H1 (cell line): ENCODE measurements at regions not wholly inside any gene's neighbourhood (a gene's known extent, or its start where the extent isn't known, plus 50 kb on each side); places are given as distances from the start of the nearest gene placed in this dataset.

Source experiments
- BRCA1 ChIP-seq: IDR thresholded peaks from 2 replicates; pipeline ENCODE4 v1.6.1; 2012; ENCODE audit warnings: low read depth, low read length, improper control_type of control experiment
- CBX8 ChIP-seq: fragments of 300-800, 300-1000 bp; sonication (generic); IDR thresholded peaks from 2 replicates; pipeline ENCODE4 v1.7.1; 2016; ENCODE audit warnings: low read depth, low read length, borderline replicate concordance
- CHD7 ChIP-seq: fragments of 300-600 bp; sonication (generic); IDR thresholded peaks from 2 replicates; pipeline ENCODE4 v1.7.1; 2012; ENCODE audit warnings: low read length, moderate library complexity, mild to moderate bottlenecking, inconsistent platforms; ENCODE audit not compliant: insufficient replicate concordance
- EZH2 ChIP-seq: fragments of 200-600 bp; sonication (generic); IDR thresholded peaks from 2 replicates; pipeline ENCODE4 v1.7.1; 2012; ENCODE audit warnings: low read depth, mild to moderate bottlenecking, moderate library complexity, low read length, inconsistent platforms; ENCODE audit not compliant: severe bottlenecking
- MAFK ChIP-seq: IDR thresholded peaks from 2 replicates; pipeline ENCODE4 v1.6.1; 2012; ENCODE audit warnings: low read depth, mild to moderate bottlenecking, improper control_type of control experiment, low read length
- RAD21 ChIP-seq, 2 experiments: IDR thresholded peaks in 1 of 2; conservative IDR thresholded peaks in 1 of 2; 2 replicates each; pipeline ENCODE4 v1.6.1; 2011; ENCODE audit warnings: low read depth in 2 of 2, low read length in 2 of 2, improper control_type of control experiment in 1 of 2, inconsistent platforms in 1 of 2, mild to moderate bottlenecking in 1 of 2, moderate library complexity in 1 of 2
- RFX5 ChIP-seq: IDR thresholded peaks from 2 replicates; pipeline ENCODE4 v1.6.1; 2011; ENCODE audit warnings: low read depth, low read length, improper control_type of control experiment, borderline replicate concordance
- RXRA ChIP-seq: IDR thresholded peaks from 2 replicates; pipeline ENCODE4 v1.6.1; 2011; ENCODE audit warnings: low read depth, mild to moderate bottlenecking, low read length, moderate library complexity; ENCODE audit not compliant: insufficient read depth
- SAP30 ChIP-seq: fragments of 300-600 bp; sonication (generic); IDR thresholded peaks from 2 replicates; pipeline ENCODE4 v1.7.1; 2012; ENCODE audit warnings: low read length, moderate library complexity, mild to moderate bottlenecking, inconsistent platforms; ENCODE audit not compliant: insufficient read depth, insufficient replicate concordance
- SIN3A ChIP-seq, 2 experiments: IDR thresholded peaks in 1 of 2; conservative IDR thresholded peaks in 1 of 2; 2 replicates each; pipeline ENCODE4 v1.6.1; 2011 to 2012; ENCODE audit warnings: low read length in 2 of 2, improper control_type of control experiment in 1 of 2, low read depth in 1 of 2, mild to moderate bottlenecking in 1 of 2
- SIX5 ChIP-seq: IDR thresholded peaks from 2 replicates; pipeline ENCODE4 v1.6.1; 2011; ENCODE audit warnings: mild to moderate bottlenecking, low read depth, low read length
- SRF ChIP-seq: IDR thresholded peaks from 2 replicates; pipeline ENCODE4 v1.6.1; 2011; ENCODE audit warnings: mild to moderate bottlenecking, low read depth, low read length, moderate library complexity

GRCh38 chr4:136763919-136764318, 768.4 kb downstream of the PCDH18 start (continued):
- TF ChIP-seq CHD7 (no peak), BRCA1 (no peak), SAP30 (no peak), SRF (no peak), RAD21 (IDR thresholded peaks at IDR 0.05 in 1 of 2, conservative IDR thresholded peaks at IDR 0.05 in 1 of 2; ENCODE audit: low read depth in 2 of 2, low read length in 2 of 2) (no peak), SIX5 (no peak), RFX5 (no peak), MAFK (no peak), SIN3A (conservative IDR thresholded peaks at IDR 0.05 in 1 of 2, IDR thresholded peaks at IDR 0.05 in 1 of 2; ENCODE audit: low read depth in 1 of 2, low read length in 2 of 2) (no peak), RXRA (no peak), EZH2 (no peak), CBX8 (no peak)
